HG02763 (cell line): ENCODE measurements at regions not wholly inside any gene's neighbourhood (a gene's known extent, or its start where the extent isn't known, plus 50 kb on each side); places are given as distances from the start of the nearest gene placed in this dataset.

Experiments
- ATAC-seq: cut with Tn5 transposase; IDR thresholded peaks from one replicate; pipeline ENCODE4 v1.9.1; 2021; ENCODE audit warnings: mild to moderate bottlenecking, moderate library complexity; ENCODE audit not compliant: unreplicated experiment

DNA sequence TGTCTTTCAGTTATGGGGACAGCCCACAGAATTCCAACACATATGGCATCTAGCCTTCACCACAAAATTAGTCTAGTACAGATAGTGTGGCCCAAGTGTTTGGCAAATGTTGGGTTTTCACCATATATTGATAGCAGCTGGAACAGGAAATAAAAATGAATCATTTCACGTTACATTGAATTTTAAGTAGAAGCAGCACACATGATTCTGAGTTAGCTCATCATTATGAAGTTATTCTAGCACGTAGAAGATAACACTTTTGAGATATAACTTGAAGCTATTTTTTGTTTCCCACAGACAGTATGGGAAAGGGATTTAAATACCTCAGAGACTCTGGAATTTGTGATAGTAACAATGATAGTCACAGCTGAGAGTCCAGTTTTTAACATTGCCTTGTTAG lies 118.7 kb downstream of the FAT4 start:
- ATAC-seq = no peak

DNA sequence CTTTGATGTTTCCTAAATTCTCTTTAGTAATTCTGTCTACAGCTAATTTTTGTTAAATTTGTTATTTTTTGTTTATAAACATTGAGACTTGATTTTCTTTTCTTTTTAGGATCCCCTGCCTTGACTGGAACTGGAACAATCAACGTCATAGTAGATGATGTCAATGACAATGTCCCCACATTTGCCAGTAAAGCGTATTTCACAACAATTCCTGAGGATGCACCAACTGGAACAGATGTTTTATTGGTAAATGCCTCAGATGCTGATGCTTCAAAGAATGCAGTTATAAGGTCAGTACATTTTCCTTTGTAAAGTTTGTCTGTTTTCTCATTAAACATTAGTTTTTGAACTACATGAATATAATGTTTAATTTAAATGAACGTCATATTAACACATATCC lies 119.4 kb downstream of the FAT4 start:
- ATAC-seq = no peak

DNA sequence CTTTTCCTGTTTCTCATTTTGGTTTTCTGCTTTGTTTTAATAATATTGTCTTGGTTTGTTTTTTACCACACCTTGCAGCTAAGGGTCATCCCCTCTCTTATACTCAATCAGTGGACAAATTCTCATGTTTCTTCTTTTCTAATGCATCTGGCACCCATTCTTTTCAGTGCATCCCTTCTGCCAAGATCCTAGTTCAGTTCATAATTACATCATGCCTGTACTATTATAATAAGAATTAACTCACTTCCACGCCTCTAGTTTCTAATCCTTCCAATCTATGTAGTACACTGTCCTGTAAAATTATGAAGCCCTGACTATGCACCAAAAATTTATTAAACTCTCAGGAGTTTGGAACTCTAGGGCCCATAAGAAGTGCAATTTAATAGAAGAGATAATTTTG lies 126.1 kb downstream of the FAT4 start:
- ATAC-seq = no peak

DNA sequence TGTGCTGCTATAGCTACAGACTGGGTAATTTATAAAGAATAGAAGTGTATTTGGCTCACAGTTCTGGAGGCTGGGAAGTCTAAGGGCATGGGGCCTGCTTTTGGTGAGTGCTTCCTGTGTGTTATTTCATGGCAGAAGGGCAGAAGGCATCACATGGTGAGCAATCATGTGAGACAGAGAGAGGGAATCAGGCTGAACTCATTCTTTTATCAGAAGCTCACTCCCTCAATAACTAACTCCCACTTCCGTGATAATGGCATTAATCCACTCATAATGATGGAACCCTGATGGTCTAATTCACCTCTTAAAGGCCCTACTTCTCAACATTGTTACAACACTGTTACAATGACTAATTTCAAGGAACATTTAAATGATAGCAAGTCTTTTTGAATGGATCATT lies 129.4 kb downstream of the FAT4 start:
- ATAC-seq = no peak

GRCh38 chr4:125445525-125445924 lies 130.8 kb downstream of the FAT4 start:
- ATAC-seq = no peak

DNA sequence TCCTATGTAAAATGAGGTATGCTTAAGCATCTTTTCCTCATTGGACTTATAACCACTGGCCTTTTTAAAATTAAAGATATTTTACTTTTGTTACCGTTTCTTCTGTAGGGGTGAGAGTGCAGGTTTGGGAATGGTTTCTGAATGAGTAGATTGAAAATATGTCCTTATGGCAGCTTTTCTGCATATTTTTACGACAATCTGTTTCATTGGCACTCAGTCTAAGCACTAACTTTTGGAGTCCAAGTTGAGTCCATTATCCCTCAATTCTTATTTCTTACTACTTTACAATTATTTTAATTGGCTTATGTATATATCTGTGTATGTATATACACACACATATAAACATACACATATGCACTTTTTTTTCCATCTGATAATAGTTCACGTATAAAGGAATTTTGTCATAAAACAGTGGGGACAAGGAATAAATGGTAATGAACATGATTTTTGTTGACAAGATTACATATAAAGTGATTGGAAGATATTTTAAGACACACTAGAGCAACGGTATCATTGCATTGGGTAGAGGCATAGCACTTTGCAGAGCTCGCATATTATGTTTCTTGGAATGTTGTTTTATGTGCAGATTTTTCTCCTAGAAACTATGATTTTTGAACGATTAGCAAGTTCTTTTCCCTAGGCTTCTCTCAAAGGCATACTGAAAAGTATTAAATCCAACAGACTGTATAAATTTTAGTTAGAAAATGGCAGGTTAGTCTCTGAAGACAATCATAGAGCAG lies 133.0 kb downstream of the FAT4 start:
- no peak for ATAC-seq

DNA sequence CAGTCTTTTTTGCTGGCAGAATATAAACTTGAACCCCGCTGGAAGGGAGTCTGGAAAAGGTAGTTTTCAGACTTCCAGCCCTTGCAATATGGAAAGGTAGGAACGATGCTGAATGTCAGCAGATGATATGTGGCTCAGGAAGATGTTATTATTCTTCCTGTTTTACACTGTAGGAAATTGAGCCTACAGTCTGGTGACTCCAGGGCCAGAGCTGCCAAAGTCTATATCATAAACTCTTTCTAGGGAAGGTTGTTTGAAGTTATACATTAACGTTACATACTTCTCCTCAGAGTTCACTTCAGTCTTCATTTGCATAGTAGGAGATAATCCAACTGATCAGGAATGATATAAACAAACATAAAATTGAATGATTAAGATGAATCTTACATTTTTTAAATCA lies 141.3 kb downstream of the FAT4 start:
- ATAC-seq = no peak

GRCh38 chr4:125459531-125459930 lies 144.8 kb downstream of the FAT4 start:
- ATAC-seq = no peak

DNA sequence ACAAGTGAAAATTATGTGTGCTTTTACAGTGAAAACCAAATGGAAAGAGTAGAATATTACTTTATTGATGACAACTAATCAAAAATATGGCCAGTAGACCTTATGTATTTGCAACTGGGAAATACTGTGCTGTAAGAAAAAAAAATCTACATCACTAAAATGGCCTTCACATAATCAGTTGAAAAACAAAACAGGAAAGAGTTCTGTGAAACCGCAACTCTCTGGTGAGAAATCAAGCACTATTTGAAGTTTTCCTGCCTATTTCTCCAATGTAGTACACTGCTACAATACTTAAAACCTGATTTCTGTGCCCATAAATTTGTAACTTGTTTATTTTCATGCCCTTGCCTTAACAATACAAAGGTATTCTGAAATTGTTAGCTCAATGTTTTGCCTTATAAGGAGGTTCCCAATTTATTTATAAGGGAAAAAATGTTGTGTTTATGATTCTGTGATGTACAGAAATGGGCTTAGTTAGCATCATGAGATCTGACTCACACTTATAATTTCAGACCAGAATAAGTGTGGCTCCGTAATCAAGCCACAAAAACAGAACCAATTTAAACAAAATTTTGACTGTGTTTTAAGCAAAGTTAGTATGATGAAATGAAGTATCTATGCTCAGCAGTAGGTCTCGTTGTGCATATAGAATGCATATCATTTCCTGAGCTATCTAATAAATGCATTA lies 147.1 kb downstream of the FAT4 start:
- ATAC-seq = no peak

GRCh38 chr4:125464146-125464545 lies 149.4 kb downstream of the FAT4 start:
- no peak for ATAC-seq

GRCh38 chr4:125481334-125482045 lies 166.7 kb downstream of the FAT4 start:
- no peak for ATAC-seq

GRCh38 chr4:125482822-125483221 lies 168.1 kb downstream of the FAT4 start:
- no peak for ATAC-seq

GRCh38 chr4:125483278-125483677 lies 168.5 kb downstream of the FAT4 start:
- ATAC-seq = no peak

- no peak for ATAC-seq
Measured at GRCh38 chr4:125484912-125485311, 170.2 kb downstream of the FAT4 start.

- ATAC-seq = no peak
Measured at GRCh38 chr4:125486351-125486750, 171.6 kb downstream of the FAT4 start.

DNA sequence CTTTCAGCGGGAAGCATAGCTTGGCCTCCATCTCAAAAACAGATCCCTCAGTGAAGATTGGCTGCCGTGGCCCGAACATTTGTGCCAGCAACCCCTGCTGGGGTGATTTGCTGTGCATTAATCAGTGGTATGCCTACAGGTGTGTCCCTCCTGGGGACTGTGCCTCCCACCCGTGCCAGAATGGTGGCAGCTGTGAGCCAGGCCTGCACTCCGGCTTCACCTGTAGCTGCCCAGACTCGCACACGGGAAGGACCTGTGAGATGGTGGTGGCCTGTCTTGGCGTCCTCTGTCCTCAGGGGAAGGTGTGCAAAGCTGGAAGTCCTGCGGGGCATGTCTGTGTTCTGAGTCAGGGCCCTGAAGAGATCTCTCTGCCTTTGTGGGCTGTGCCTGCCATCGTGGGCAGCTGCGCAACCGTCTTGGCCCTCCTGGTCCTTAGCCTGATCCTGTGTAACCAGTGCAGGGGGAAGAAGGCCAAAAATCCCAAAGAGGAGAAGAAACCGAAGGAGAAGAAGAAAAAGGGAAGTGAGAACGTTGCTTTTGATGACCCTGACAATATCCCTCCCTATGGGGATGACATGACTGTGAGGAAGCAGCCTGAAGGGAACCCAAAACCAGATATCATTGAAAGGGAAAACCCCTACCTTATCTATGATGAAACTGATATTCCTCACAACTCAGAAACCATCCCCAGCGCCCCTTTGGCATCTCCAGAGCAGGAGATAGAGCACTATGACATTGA lies 175.4 kb downstream of the FAT4 start:
- ATAC-seq = no peak

- ATAC-seq = no peak
Measured at GRCh38 chr4:125492957-125493356, 178.2 kb downstream of the FAT4 start.

GRCh38 chr4:125497861-125498260 lies 183.1 kb downstream of the FAT4 start:
- no peak for ATAC-seq

DNA sequence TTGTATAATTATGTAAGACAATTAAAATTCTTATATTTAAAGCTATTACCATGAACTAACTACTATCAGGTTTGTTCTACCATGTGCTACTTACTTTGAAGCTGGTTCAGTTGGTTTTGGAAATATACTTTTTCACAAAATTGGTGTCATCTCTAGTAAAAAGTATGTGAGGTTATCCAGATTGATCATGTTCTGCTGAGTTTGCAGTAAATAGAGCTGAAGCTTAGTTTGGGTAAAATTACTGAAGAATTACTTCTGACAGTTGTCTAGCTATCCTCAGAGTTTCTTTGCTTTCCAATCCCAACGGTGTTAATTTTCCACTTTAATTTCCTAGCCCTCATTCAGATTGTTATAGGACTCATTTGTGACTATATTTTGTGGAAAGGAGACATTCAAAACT lies 184.2 kb downstream of the FAT4 start:
- ATAC-seq = no peak

GRCh38 chr4:125501090-125501489 lies 186.3 kb downstream of the FAT4 start:
- no peak for ATAC-seq

- no peak for ATAC-seq
Measured at GRCh38 chr4:125501568-125501967, 186.8 kb downstream of the FAT4 start.
